D721Med (cell line): ENCODE measurements at regions not wholly inside any gene's neighbourhood (a gene's known extent, or its start where the extent isn't known, plus 50 kb on each side); places are given as distances from the start of the nearest gene placed in this dataset.

Experiments
- DNase-seq: peaks from one replicate; pipeline ENCODE4 v3.0.0; 2011; ENCODE audit warnings: low spot score; ENCODE audit not compliant: insufficient read length
- FAIRE-seq: peaks from 2 replicates; lab custom pipeline; 2011; peaks lifted over from hg19 to GRCh38; lab: Jason Lieb, UNC
- TF ChIP-seq, protein P1 (sequence below): IDR thresholded peaks from 2 replicates; pipeline ENCODE4 v1.5.1; 2012; ENCODE audit warnings: mild to moderate bottlenecking, control low read depth; ENCODE audit not compliant: insufficient read depth; ENCODE audit errors: missing control alignments

DNA sequence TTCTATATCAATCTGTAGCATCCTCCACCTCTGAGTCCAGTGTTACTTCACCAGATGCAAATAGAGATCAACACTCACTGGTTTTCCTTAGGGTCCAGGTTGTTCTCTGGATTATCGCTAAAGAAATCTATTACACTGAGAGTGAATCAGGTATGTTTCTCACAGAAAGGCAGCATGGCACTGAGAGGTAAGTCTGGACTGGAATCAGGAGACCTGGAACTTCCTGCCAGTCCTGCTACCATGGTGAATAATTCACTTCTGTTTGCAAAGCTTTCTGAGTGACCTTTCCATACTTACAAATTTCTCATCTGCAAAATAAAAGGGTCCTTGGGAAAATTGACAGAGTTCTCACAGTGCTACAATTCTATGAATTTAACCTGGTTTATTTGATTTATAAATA lies 1583.3 kb downstream of the MRPL39 start:
- no peak for DNase-seq
- TF ChIP-seq, protein P1, sequence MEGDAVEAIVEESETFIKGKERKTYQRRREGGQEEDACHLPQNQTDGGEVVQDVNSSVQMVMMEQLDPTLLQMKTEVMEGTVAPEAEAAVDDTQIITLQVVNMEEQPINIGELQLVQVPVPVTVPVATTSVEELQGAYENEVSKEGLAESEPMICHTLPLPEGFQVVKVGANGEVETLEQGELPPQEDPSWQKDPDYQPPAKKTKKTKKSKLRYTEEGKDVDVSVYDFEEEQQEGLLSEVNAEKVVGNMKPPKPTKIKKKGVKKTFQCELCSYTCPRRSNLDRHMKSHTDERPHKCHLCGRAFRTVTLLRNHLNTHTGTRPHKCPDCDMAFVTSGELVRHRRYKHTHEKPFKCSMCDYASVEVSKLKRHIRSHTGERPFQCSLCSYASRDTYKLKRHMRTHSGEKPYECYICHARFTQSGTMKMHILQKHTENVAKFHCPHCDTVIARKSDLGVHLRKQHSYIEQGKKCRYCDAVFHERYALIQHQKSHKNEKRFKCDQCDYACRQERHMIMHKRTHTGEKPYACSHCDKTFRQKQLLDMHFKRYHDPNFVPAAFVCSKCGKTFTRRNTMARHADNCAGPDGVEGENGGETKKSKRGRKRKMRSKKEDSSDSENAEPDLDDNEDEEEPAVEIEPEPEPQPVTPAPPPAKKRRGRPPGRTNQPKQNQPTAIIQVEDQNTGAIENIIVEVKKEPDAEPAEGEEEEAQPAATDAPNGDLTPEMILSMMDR, result no peak
- FAIRE-seq, result no peak

DNA sequence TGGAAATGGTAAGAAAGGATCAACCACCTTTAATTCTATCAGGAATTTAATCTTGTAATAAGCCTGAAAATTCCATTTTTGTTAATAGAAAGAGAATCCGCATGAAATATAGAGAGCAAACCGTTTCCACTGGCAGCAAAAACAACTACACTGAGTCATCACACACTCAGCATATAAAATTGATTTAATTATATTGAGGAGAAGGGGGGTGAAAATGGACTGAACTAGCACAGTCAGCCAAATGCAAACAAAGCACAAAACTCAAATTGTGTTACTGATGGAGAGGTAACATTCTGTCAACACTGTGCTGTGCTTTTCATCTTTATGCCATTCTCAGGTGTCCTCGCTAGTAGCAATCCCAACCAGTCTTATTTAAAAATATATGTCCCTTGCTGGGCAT lies 1583.9 kb downstream of the MRPL39 start:
- DNase-seq (no peak), FAIRE-seq (no peak)
- TF ChIP-seq, protein P1, result no peak

DNA sequence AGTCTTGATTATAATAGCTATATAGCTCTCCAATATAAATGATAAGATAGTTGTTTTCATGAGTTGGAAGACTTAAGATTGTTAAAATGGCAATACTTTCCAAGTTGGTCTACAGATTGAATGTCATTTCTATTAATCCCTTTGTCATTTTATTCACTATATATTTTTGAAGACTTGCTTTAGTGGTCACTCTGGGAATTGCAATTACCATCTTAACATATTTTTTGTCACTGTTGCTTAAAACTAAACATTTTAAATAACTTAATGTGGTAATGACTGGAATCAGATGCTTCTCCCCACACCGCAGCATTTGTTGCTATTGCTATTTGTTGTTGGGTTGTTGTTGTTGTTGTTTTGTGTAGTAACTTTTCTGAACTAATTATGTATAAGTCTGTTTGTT lies 1592.9 kb downstream of the MRPL39 start:
- no peak for FAIRE-seq
- TF ChIP-seq, protein P1, result no peak
- DNase-seq, result no peak

DNA sequence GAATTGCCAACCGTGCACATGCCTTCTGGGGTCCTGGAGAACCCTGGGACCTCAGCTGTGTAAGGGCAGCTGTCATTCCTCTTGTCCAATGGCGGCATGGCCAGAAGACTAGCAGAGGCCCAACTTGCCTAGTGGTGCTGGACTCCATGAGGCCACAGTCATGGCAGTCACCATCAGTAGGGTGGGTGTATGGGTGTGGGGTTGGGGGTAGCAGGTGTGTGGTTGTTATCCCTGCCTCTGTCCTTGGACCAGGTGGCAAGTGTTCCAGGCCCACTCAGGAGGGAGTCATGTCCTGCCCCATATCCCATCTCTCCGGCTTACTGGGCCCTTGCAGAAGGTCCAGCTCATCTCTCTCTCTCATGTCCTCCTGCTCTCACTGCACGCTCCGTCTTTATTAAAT lies 1596.2 kb downstream of the MRPL39 start:
- DNase-seq (no peak), FAIRE-seq (no peak)
- TF ChIP-seq, protein P1, result no peak

DNA sequence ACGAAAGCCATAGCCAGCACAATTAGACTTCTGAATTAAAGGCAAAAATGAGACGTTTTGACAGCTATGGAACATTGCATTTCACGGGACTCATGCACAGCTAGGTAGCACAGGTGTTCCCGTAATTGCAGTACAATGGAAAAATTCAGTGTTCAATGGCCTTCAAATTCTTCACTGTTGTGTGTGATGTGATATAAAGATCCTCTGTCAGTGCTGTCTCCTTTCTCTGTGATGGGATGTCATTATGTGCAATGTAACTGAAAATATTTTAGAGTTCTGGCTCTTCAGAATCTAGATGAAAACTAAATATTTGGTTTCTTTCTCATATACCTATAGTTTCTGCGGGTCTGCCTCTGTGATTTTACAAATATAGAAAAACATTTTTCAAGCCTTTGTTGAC lies 1599.7 kb downstream of the MRPL39 start:
- TF ChIP-seq, protein P1, result no peak
- DNase-seq, result no peak
- FAIRE-seq, result no peak

DNA sequence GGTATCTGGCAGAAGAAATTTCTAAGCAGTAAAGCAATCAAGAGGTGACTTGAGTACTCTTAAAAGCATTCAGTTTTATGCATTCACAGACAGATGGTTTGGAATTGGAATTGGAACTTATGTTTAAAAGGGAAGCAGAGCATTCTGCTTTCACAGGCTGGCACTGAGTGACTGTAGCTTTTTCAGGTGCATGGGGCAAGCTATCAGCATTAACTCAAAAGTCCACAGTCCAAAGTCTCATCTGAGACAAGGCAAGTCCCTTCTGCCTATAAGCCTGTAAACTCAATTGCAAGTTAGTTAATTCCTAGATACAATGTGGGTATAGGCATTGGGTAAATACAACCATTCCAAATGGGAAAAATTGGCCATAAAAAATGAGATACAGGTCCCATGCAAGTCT lies 1620.3 kb downstream of the MRPL39 start:
- TF ChIP-seq, protein P1, result no peak
- DNase-seq, result no peak
- FAIRE-seq, result no peak

DNA sequence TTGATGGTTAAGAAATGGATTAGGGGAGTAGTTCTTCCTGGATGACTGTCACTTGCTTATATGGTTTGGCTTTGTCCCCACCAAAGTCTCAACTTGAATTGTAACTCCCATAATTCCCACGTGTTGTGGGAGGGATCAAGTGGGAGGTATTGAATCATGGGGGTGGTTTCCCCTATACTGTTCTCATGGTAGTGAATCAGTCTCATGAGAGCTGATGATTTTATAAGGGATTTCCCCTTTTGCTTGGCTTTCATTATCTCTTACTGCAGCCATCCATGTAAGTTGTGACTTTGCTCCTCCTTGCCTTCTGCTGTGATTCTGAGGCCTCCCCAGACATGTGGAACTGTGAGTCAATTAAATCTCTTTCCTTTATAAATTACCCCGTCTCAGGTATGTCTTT lies 1621.1 kb downstream of the MRPL39 start:
- FAIRE-seq (no peak), DNase-seq (no peak)
- TF ChIP-seq, protein P1, result no peak
